ENCODE measurements at regions not wholly inside any gene's neighbourhood (a gene's known extent, or its start where the extent isn't known, plus 50 kb on each side); places are given as distances from the start of the nearest gene placed in this dataset.
A peak's percentile ranks its signal among the peaks of the same experiment; 100 is the strongest.

GRCh38 chr4:14299166-14299565 is 671.6 kb upstream of the BOD1L1 start:
- no peak for DNase-seq (ENCODE audit: low read depth, low spot score)

DNA sequence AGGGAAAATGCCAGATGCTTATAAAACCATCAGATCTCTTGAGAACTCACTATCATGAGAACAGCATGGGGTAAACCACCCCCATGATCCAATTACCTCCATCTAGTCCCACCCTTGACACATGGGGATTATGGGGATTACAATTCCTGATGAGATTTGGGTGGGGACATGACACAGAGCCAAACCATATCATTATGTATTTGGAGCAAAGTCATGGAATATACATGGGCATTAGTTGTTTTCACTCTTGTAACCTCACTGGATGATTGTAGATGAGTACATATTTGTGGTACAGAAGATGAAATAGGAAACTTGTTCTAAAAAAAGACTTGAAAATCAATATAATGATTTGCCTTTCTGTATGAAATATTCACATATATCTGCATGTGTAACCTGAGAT is 674.5 kb upstream of the BOD1L1 start:
- DNase-seq (ENCODE audit: low read depth, low spot score), result no peak

- peak; percentile 42 for DNase-seq (ENCODE audit: low read depth, low spot score)
These were observed 676.3 kb upstream of the BOD1L1 start for GRCh38 chr4:14303856-14304255.

- DNase-seq (ENCODE audit: low read depth, low spot score), result no peak
These were observed 680.7 kb upstream of the BOD1L1 start for GRCh38 chr4:14308229-14308651.

GRCh38 chr4:14309431-14309830 is 681.9 kb upstream of the BOD1L1 start:
- DNase-seq (ENCODE audit: low read depth, low spot score), result no peak

GRCh38 chr4:14313757-14314156 is 686.2 kb upstream of the BOD1L1 start:
- DNase-seq (ENCODE audit: low read depth, low spot score), result no peak

- no peak for DNase-seq (ENCODE audit: low read depth, low spot score)
These were observed 687.2 kb upstream of the CPEB2 start for GRCh38 chr4:14315129-14315528.

DNA sequence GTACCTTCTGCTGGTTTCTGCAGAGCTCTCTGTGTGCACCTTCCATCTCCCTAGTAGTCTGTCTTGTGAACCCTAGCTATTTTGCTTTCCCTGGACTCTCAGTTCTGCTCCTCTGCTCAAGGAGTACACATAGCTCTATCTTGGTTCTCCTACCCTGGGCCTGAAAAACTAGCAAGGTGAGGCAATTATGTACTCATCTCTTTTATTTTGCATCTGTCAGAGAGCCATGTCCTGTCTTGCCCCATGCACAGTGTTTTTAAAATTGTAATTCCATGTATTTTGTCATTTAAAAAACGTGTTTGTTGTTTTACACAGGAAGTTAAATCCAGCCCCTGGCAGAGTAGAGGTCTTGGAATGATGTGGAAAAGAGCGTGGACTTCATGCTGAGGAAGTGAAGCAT is 684.9 kb upstream of the CPEB2 start:
- no peak for DNase-seq (ENCODE audit: low read depth, low spot score)

- DNase-seq (ENCODE audit: low read depth, low spot score), result no peak
These were observed 683.6 kb upstream of the CPEB2 start for GRCh38 chr4:14318671-14319070.

DNA sequence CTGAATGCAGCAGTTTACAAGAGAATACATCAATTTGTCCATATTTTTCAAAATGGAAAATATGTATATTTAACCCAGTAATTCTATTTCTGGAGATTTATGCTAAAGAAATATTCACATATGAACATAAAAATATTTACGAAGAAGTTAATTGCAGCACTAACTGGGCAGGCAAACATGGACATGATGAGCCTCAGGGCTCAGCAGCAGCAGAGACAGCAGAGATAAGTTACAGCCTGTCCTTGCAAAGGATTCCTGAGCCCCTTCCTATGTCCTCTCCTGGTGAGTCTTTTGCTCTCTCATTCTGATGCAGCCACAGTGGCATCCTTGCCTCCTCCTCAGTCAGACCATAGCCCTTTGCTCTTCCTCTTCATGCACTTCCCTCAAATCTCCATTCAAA is 680.6 kb upstream of the CPEB2 start:
- no peak for DNase-seq (ENCODE audit: low read depth, low spot score)

- no peak for DNase-seq (ENCODE audit: low read depth, low spot score)
These were observed 679.1 kb upstream of the CPEB2 start for GRCh38 chr4:14323191-14323590.

DNA sequence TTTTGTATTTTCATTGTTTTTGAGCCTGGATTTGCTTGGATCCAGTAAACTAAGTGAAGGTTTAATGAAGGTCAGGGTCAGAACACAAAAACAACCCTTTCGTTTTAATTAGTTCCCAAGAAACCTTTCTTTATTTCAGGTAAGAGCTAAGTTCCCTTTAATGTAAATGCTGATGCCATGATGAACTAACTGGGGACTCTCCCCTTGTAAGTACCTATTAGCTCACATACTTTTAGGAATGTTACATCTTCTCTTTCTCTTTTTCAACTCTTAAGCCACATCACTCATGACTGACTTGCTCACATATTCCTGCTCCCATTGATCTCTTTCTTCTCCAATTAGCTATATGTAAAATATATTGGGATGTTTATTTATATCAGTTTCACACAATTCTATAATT is 673.1 kb upstream of the CPEB2 start:
- DNase-seq (ENCODE audit: low read depth, low spot score), result no peak

GRCh38 chr4:14333616-14334015 is 668.7 kb upstream of the CPEB2 start:
- no peak for DNase-seq (ENCODE audit: low read depth, low spot score)

GRCh38 chr4:14334166-14334565 is 668.1 kb upstream of the CPEB2 start:
- peak; percentile 25 for DNase-seq (ENCODE audit: low read depth, low spot score)

DNA sequence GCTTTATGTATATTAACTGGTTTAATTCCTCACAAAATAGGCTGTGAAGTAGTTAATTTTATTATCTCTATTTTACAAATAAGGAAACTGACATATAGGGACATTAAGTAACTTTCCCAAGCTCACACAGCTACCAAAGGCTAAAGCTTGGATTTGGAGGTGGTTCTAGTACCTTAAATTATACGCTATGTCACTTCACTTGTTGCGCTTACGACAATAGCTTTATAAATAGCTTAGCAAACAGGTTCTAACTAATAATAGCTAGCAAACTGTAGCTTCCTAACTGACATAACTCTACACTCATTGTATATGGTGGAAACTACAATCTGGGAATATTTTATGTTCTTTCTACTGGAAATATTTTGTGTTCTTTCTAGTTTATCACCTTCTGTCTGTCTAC is 666.4 kb upstream of the CPEB2 start:
- no peak for DNase-seq (ENCODE audit: low read depth, low spot score)

DNA sequence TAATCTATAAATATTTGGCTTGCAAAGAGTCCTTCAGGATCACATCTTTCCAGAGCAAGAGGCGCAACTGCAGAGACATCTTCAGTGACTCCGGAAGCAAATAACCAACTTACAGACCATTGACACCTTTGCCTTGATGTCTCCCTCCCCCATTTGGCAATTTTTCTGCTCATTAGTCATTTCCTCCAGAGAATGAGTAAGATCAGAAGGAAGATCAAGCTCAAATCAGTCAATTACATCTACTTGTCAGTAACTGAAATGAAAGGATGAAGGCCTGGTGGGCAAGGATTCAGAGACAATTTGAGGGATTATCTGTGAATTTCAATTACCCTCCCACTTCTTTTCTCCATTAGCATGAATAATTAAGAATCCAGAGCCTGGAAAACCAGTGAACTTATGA is 665.6 kb upstream of the CPEB2 start:
- no peak for DNase-seq (ENCODE audit: low read depth, low spot score)

- no peak for DNase-seq (ENCODE audit: low read depth, low spot score)
These were observed 664.2 kb upstream of the CPEB2 start for GRCh38 chr4:14337892-14338584.

- no peak for DNase-seq (ENCODE audit: low read depth, low spot score)
These were observed 663.6 kb upstream of the CPEB2 start for GRCh38 chr4:14338585-14339265.

- DNase-seq (ENCODE audit: low read depth, low spot score), result no peak
These were observed 662.6 kb upstream of the CPEB2 start for GRCh38 chr4:14339715-14340114.

DNA sequence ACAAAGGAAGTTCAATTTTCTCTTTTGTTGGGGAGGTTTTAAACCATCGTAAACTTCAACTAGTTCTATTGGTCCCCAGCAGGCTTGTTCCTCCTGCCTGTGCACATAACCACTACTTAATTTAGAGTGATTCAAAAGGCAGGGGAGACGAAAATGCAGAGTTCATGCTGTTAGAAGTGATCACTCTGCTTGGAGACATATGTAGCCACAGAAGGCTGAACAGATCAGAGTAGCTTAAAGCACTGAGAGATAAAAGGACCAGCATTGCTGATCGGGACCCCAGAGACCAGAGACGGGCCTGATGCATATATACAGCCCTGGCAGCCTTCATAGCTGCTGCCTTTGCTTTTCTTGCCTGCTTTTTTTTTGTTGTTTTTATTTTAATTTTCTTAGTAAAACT is 662.0 kb upstream of the CPEB2 start:
- DNase-seq (ENCODE audit: low read depth, low spot score), result no peak

DNA sequence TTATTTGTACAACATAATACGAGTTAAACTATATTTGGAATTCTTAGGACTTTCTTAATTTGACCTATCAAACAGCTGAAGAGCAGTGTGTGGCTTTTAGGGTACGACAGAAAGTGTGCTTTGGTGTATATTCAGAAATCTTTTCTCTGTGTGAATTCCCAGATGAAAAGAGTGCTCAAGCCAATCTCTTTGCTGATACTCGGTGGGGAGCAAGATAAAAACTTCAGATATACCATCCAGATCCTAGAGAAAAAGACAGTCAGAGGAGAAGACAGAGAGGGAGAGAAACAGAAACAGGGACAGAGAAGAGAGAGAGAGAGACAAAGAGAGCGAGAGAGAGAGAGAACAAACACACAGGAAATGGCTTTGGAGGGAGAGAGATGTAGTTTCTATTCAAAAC is 658.3 kb upstream of the CPEB2 start:
- DNase-seq (ENCODE audit: low read depth, low spot score), result no peak

GRCh38 chr4:14345356-14345775 is 656.9 kb upstream of the CPEB2 start:
- peak; percentile 44 for DNase-seq (ENCODE audit: low read depth, low spot score)

DNA sequence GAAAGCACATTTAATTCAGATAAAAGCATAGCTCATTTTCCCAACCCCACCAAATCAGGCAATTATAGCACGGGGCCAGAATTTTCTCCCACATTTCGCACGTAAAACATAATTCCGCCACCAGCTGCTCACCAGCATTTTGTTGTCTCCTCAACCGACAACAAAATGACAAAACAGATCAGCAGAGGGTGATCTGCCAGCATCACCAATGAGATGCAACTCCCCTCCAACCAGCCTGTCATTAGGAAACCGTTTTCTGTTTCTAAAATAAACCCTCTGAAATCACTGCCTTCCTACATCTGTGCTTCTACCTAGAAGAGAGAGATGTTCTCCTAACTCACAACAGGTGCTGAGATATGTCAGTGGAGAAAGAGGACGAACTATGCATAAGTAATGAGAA is 654.8 kb upstream of the CPEB2 start:
- DNase-seq (ENCODE audit: low read depth, low spot score), result no peak

- peak; percentile 24 for DNase-seq (ENCODE audit: low read depth, low spot score)
These were observed 653.8 kb upstream of the CPEB2 start for GRCh38 chr4:14348506-14348905.

All from astrocyte of the hippocampus (primary cell).